PFSK-1 (cell line): ENCODE measurements at regions not wholly inside any gene's neighbourhood (a gene's known extent, or its start where the extent isn't known, plus 50 kb on each side); places are given as distances from the start of the nearest gene placed in this dataset.

Experiments
- FOXP2 ChIP-seq: optimal IDR thresholded peaks from 2 replicates; pipeline ENCODE3; 2011; ENCODE audit warnings: borderline replicate concordance, control low read depth, inconsistent platforms; ENCODE audit not compliant: insufficient read depth; ENCODE audit errors: extremely low read length, extremely low read depth
- POLR2AphosphoS5 ChIP-seq: IDR thresholded peaks from 2 replicates; pipeline ENCODE4 v1.6.1; 2012; ENCODE audit warnings: low read depth, mild to moderate bottlenecking, control low read depth, low read length, moderate library complexity
- SIN3A ChIP-seq: IDR thresholded peaks from 2 replicates; pipeline ENCODE4 v1.6.1; 2012; ENCODE audit warnings: mild to moderate bottlenecking, low read length, moderate library complexity, borderline replicate concordance; ENCODE audit not compliant: insufficient read depth
- TAF1 ChIP-seq: IDR thresholded peaks from 2 replicates; pipeline ENCODE4 v1.6.1; 2012; ENCODE audit warnings: low read length, control low read depth, borderline replicate concordance; ENCODE audit not compliant: insufficient read depth
- TF ChIP-seq, protein P1 (sequence below), 2 experiments: IDR thresholded peaks; 2 replicates each; pipeline versions ENCODE4 v1.6.1 to v1.8.0; 2011 to 2012; ENCODE audit warnings: low read depth in 2 of 2, low read length in 2 of 2, control low read depth in 1 of 2, inconsistent platforms in 1 of 2, mild to moderate bottlenecking in 1 of 2, moderate library complexity in 1 of 2; ENCODE audit not compliant: insufficient read depth in 1 of 2

- TF ChIP-seq FOXP2 (no peak), SIN3A (no peak), TAF1 (no peak), POLR2AphosphoS5 (no peak)
- TF ChIP-seq, protein P1, sequence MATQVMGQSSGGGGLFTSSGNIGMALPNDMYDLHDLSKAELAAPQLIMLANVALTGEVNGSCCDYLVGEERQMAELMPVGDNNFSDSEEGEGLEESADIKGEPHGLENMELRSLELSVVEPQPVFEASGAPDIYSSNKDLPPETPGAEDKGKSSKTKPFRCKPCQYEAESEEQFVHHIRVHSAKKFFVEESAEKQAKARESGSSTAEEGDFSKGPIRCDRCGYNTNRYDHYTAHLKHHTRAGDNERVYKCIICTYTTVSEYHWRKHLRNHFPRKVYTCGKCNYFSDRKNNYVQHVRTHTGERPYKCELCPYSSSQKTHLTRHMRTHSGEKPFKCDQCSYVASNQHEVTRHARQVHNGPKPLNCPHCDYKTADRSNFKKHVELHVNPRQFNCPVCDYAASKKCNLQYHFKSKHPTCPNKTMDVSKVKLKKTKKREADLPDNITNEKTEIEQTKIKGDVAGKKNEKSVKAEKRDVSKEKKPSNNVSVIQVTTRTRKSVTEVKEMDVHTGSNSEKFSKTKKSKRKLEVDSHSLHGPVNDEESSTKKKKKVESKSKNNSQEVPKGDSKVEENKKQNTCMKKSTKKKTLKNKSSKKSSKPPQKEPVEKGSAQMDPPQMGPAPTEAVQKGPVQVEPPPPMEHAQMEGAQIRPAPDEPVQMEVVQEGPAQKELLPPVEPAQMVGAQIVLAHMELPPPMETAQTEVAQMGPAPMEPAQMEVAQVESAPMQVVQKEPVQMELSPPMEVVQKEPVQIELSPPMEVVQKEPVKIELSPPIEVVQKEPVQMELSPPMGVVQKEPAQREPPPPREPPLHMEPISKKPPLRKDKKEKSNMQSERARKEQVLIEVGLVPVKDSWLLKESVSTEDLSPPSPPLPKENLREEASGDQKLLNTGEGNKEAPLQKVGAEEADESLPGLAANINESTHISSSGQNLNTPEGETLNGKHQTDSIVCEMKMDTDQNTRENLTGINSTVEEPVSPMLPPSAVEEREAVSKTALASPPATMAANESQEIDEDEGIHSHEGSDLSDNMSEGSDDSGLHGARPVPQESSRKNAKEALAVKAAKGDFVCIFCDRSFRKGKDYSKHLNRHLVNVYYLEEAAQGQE (IDR thresholded peaks at IDR 0.05; ENCODE audit: insufficient read depth in 1 of 2, low read depth in 2 of 2, low read length in 2 of 2) = no peak
These were observed 358.1 kb downstream of the KCNJ2 start for GRCh38 chr17:70527364-70527888.

DNA sequence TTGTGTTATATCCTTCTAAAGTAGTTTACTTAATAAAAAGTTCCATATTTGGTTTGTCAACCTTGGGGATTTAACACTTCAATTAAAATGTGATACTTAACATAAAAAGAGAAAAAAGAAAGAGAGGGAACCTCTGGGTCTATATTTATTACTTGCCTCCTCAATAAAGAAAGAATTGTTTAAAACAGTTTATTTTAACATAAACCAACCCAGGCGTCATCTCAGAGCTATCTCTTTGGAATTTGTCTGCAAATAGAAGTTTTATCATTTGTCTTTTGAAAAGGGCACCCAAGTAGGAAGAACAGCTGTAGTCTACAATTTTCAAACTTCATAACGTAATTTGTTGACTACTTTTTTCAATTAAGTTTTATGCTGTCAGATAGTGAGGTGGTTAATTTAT, 364.1 kb downstream of the KCNJ2 start:
- TF ChIP-seq POLR2AphosphoS5 (no peak), TAF1 (no peak), SIN3A (no peak), FOXP2 (no peak)
- TF ChIP-seq, protein P1 (IDR thresholded peaks at IDR 0.05; ENCODE audit: insufficient read depth in 1 of 2, low read depth in 2 of 2, low read length in 2 of 2) = no peak

GRCh38 chr17:70535986-70536385, 366.7 kb downstream of the KCNJ2 start:
- TF ChIP-seq TAF1 (no peak), POLR2AphosphoS5 (no peak), FOXP2 (no peak), SIN3A (no peak)
- TF ChIP-seq, protein P1 (IDR thresholded peaks at IDR 0.05; ENCODE audit: insufficient read depth in 1 of 2, low read depth in 2 of 2, low read length in 2 of 2) = no peak

GRCh38 chr17:70539132-70539924, 370.0 kb downstream of the KCNJ2 start:
- no peak for TF ChIP-seq TAF1
- TF ChIP-seq, protein P1 (IDR thresholded peaks at IDR 0.05; ENCODE audit: insufficient read depth in 1 of 2, low read depth in 2 of 2, low read length in 2 of 2) = no peak
- TF ChIP-seq SIN3A = no peak
- TF ChIP-seq POLR2AphosphoS5 = no peak
- TF ChIP-seq FOXP2 = no peak
